CD14-positive monocyte (primary cell): ENCODE measurements at regions not wholly inside any gene's neighbourhood (a gene's known extent, or its start where the extent isn't known, plus 50 kb on each side); places are given as distances from the start of the nearest gene placed in this dataset.

Source experiments
- DNase-seq, 3 donors: peaks; one replicate each; pipeline ENCODE4 v3.0.0-alpha.2; 2011 to 2022
- H2AFZ ChIP-seq: 2 replicates; pipeline ENCODE4 v1.6.0; 2012; ENCODE audit warnings: mild to moderate bottlenecking, low read depth, low read length, inconsistent platforms; ENCODE audit not compliant: insufficient read depth, poor library complexity, severe bottlenecking
- H3K27ac ChIP-seq, 2 donors: 1 replicate in 1 of 2; 2 replicates in 1 of 2; pipeline ENCODE4 v1.5.1; 2012 to 2013; ENCODE audit warnings: low read length in 2 of 2, control low read depth in 1 of 2, inconsistent platforms in 1 of 2, low read depth in 1 of 2, mild to moderate bottlenecking in 1 of 2
- H3K27me3 ChIP-seq, 2 donors: one replicate each; pipeline versions ENCODE4 v1.6.0 to v1.6.1; 2011 to 2013; ENCODE audit warnings: low read length in 2 of 2; ENCODE audit not compliant: control insufficient read depth in 2 of 2, insufficient read depth in 2 of 2
- H3K36me3 ChIP-seq, 2 donors: replicated peaks in 1 of 2; 1 replicate in 1 of 2; 2 replicates in 1 of 2; pipeline versions ENCODE4 v1.5.1 to v1.6.1; 2012 to 2013; ENCODE audit warnings: low read length in 2 of 2, control low read depth in 1 of 2, inconsistent platforms in 1 of 2, mild to moderate bottlenecking in 1 of 2; ENCODE audit not compliant: insufficient read depth in 2 of 2, control insufficient read depth in 1 of 2
- H3K4me1 ChIP-seq, 2 donors: 1 replicate in 1 of 2; 2 replicates in 1 of 2; pipeline versions ENCODE4 v1.5.1 to v1.6.1; 2012 to 2013; ENCODE audit warnings: low read length in 2 of 2, control low read depth in 1 of 2, inconsistent platforms in 1 of 2, mild to moderate bottlenecking in 1 of 2, moderate library complexity in 1 of 2; ENCODE audit not compliant: insufficient read depth in 2 of 2, control insufficient read depth in 1 of 2
- H3K4me2 ChIP-seq: replicated peaks from 2 replicates; pipeline ENCODE3; 2012; ENCODE audit warnings: low read length, moderate library complexity, mild to moderate bottlenecking; ENCODE audit not compliant: poor library complexity, severe bottlenecking; ENCODE audit errors: extremely low read depth
- H3K4me3 ChIP-seq, 3 experiments: fragments of 200-600 bp in 1 of 3; sonication (generic) in 1 of 3; replicated peaks in 1 of 3; 1 replicate in 2 of 3; 2 replicates in 1 of 3; pipeline ENCODE4 v1.5.1; 2011 to 2013; ENCODE audit warnings: low read length in 3 of 3, mild to moderate bottlenecking in 3 of 3, control low read depth in 2 of 3, low read depth in 2 of 3, inconsistent platforms in 1 of 3, moderate library complexity in 1 of 3
- H3K79me2 ChIP-seq: 2 replicates; pipeline ENCODE4 v1.6.0; 2012; ENCODE audit warnings: mild to moderate bottlenecking, control low read depth, inconsistent platforms, low read length, moderate library complexity; ENCODE audit not compliant: insufficient read depth
- H3K9ac ChIP-seq: 2 replicates; pipeline ENCODE4 v1.6.0; 2017; ENCODE audit warnings: low read length, mild to moderate bottlenecking; ENCODE audit not compliant: insufficient read depth, poor library complexity, severe bottlenecking
- H3K9me3 ChIP-seq, 2 donors: replicated peaks in 1 of 2; 1 replicate in 1 of 2; 2 replicates in 1 of 2; pipeline versions ENCODE4 v1.5.1 to v1.6.1; 2012 to 2013; ENCODE audit warnings: low read length in 2 of 2, control low read depth in 1 of 2; ENCODE audit not compliant: control insufficient read depth in 1 of 2, insufficient read depth in 1 of 2
- H4K20me1 ChIP-seq: 2 replicates; pipeline ENCODE4 v1.6.0; 2012; ENCODE audit warnings: mild to moderate bottlenecking, low read length, control low read depth, moderate library complexity; ENCODE audit not compliant: insufficient read depth
- H3K27ac Mint-ChIP-seq, 7 donors: one replicate each; pipeline ENCODE4 v1.8.0; 2020; ENCODE audit warnings: mild to moderate bottlenecking in 7 of 7, mixed read lengths in 7 of 7, moderate library complexity in 6 of 7, inconsistent platforms in 2 of 7
- H3K27me3 Mint-ChIP-seq, 3 donors: one replicate each; pipeline ENCODE4 v1.8.0; 2021 to 2022; ENCODE audit warnings: low read depth in 3 of 3, mild to moderate bottlenecking in 3 of 3, mixed read lengths in 3 of 3, moderate library complexity in 3 of 3, inconsistent platforms in 1 of 3
- H3K36me3 Mint-ChIP-seq, 2 donors: one replicate each; pipeline ENCODE4 v1.8.0; 2020; ENCODE audit warnings: mixed read lengths in 2 of 2, inconsistent platforms in 1 of 2, mild to moderate bottlenecking in 1 of 2
- H3K4me1 Mint-ChIP-seq: one replicate; pipeline ENCODE4 v1.8.0; 2020; ENCODE audit warnings: mild to moderate bottlenecking, mixed read lengths
- H3K4me3 Mint-ChIP-seq, 2 donors: one replicate each; pipeline ENCODE4 v1.8.0; 2020; ENCODE audit warnings: mild to moderate bottlenecking in 2 of 2, mixed read lengths in 2 of 2, moderate library complexity in 1 of 2
- H3K9me3 Mint-ChIP-seq, 7 donors: one replicate each; pipeline ENCODE4 v1.8.0; 2020 to 2022; ENCODE audit warnings: mixed read lengths in 7 of 7, mild to moderate bottlenecking in 6 of 7, moderate library complexity in 6 of 7, inconsistent platforms in 2 of 7
- CTCF ChIP-seq: fragments of 200-600 bp; IDR thresholded peaks from one replicate; pipeline ENCODE4 v1.8.0; 2022; ENCODE audit warnings: antibody characterized with exemption, mild to moderate bottlenecking
- WGBS: methylation state at CpG from one replicate; pipeline ENCODE4 v1.1.5; 2013; ENCODE audit warnings: missing lambda C conversion rate; ENCODE audit not compliant: insufficient coverage; 5-methylcytosine and 5-hydroxymethylcytosine counted together
- intact Hi-C, 2 donors: fragments of 100-400 bp; cut with micrococcal nuclease; formaldehyde crosslinking; loops; one replicate each; pipeline versions ENCODE4 v1.15.0 to v1.15.1; 2023

GRCh38 chr12:124142395-124143035 lies 152.4 kb upstream of the RFLNA start:
- no peak overlapping the region for H3K27ac Mint-ChIP-seq
- TF ChIP-seq CTCF, result no peak
- Histone ChIP-seq H3K4me2 (no peak overlapping the region), H4K20me1 (no peaks in the 10 kb centered on the region), H2AFZ (no peak overlapping the region), H3K9ac (no peak overlapping the region), H3K4me3 (no peak overlapping the region), H3K79me2 (no peaks in the 10 kb centered on the region), H3K27ac (no peak overlapping the region), H3K4me1 (no peaks in the 10 kb centered on the region), H3K27me3 (peaks cover 2 to 3% of the 10 kb centered on the region in 2 donors), H3K9me3 (peaks cover 12 to 23% of the 10 kb centered on the region in 2 donors), H3K36me3 (no peaks in the 10 kb centered on the region)
- intact Hi-C loops, result no loop called here
- 88% methylated on average over 4 of the region's 8 CpGs for WGBS
- H3K9me3 Mint-ChIP-seq, result peaks cover 15 to 31% (median 29%) of the 10 kb centered on the region in 7 donors
- no peaks in the 10 kb centered on the region for H3K36me3 Mint-ChIP-seq
- H3K27me3 Mint-ChIP-seq, result peaks cover 12 to 14% (median 13%) of the 10 kb centered on the region in 3 donors
- H3K4me1 Mint-ChIP-seq, result peaks cover 2% of the 10 kb centered on the region
- no peak for DNase-seq
- H3K4me3 Mint-ChIP-seq, result no peak overlapping the region

GRCh38 chr12:124143726-124144125 lies 151.2 kb upstream of the RFLNA start:
- no peaks in the 10 kb centered on the region for H3K36me3 ChIP-seq
- no peak overlapping the region for H3K27ac Mint-ChIP-seq

More at GRCh38 chr12:124143726-124144125, 151.2 kb upstream of the RFLNA start:
- Histone ChIP-seq H3K9ac (no peak overlapping the region), H2AFZ (no peak overlapping the region), H3K27me3 (peaks cover 2 to 3% of the 10 kb centered on the region in 2 donors), H3K4me3 (no peak overlapping the region), H3K4me1 (no peaks in the 10 kb centered on the region), H3K9me3 (peaks cover 12 to 23% of the 10 kb centered on the region in 2 donors), H3K27ac (no peak overlapping the region), H4K20me1 (no peaks in the 10 kb centered on the region), H3K4me2 (no peak overlapping the region), H3K79me2 (no peaks in the 10 kb centered on the region)
- no peaks in the 10 kb centered on the region for H3K36me3 Mint-ChIP-seq
- H3K9me3 Mint-ChIP-seq, result peaks cover 11 to 26% (median 23%) of the 10 kb centered on the region in 7 donors
- TF ChIP-seq CTCF, result no peak
- WGBS, result 100% methylated on average over 2 of the region's 5 CpGs
- no peak for DNase-seq
- H3K27me3 Mint-ChIP-seq, result peaks cover 9 to 16% (median 13%) of the 10 kb centered on the region in 3 donors
- H3K4me3 Mint-ChIP-seq, result no peak overlapping the region
- intact Hi-C loops, result no loop called here
- peaks cover 2% of the 10 kb centered on the region for H3K4me1 Mint-ChIP-seq
